Neutrophil (primary cell): ENCODE measurements at regions not wholly inside any gene's neighbourhood (a gene's known extent, or its start where the extent isn't known, plus 50 kb on each side); places are given as distances from the start of the nearest gene placed in this dataset.

Experiments
- H3K27ac ChIP-seq: fragments of 200-600 bp; sonication (generic); 2 replicates; pipeline ENCODE4 v1.5.1; 2016; ENCODE audit warnings: mild to moderate bottlenecking, moderate library complexity
- H3K27me3 ChIP-seq: fragments of 200-600 bp; sonication (generic); 2 replicates; pipeline ENCODE4 v1.6.0; 2016; ENCODE audit warnings: mild to moderate bottlenecking
- H3K36me3 ChIP-seq: fragments of 200-600 bp; sonication (generic); 2 replicates; pipeline ENCODE4 v1.5.1; 2017
- H3K4me1 ChIP-seq, 2 experiments: fragments of 200-600 bp in 1 of 2; sonication (generic) in 1 of 2; 1 replicate in 1 of 2; 2 replicates in 1 of 2; pipeline versions ENCODE4 v1.5.1 to v1.6.1; 2013 to 2016; ENCODE audit warnings: low read depth in 1 of 2, low read length in 1 of 2, mild to moderate bottlenecking in 1 of 2, moderate library complexity in 1 of 2; ENCODE audit not compliant: control insufficient read depth in 1 of 2, insufficient read depth in 1 of 2
- H3K4me3 ChIP-seq, 2 experiments: fragments of 200-600 bp in 1 of 2; sonication (generic) in 1 of 2; 1 replicate in 1 of 2; 2 replicates in 1 of 2; pipeline ENCODE4 v1.5.1; 2013 to 2016; ENCODE audit warnings: low read depth in 1 of 2, low read length in 1 of 2, mild to moderate bottlenecking in 1 of 2, moderate library complexity in 1 of 2
- H3K9me3 ChIP-seq: fragments of 200-600 bp; sonication (generic); 2 replicates; pipeline ENCODE4 v1.5.1; 2016
- CTCF ChIP-seq: fragments of 200-600 bp; sonication (generic); IDR thresholded peaks from 2 replicates; pipeline ENCODE4 v1.5.1; 2016; ENCODE audit warnings: antibody characterized with exemption

- H3K9me3 ChIP-seq, result no peaks in the 10 kb centered on the region
- H3K27me3 ChIP-seq, result no peaks in the 10 kb centered on the region
- H3K4me1 ChIP-seq, result peaks cover 0 to 5% of the 10 kb centered on the region in 2 experiments
- no peak overlapping the region for H3K4me3 ChIP-seq
- TF ChIP-seq CTCF, result no peak
- H3K27ac ChIP-seq, result no peak overlapping the region
- H3K36me3 ChIP-seq, result no peaks in the 10 kb centered on the region
Measured at GRCh38 chr1:199759268-199759730, 268.2 kb upstream of the NR5A2 start.

- TF ChIP-seq CTCF, result no peak
- no peaks in the 10 kb centered on the region for H3K9me3 ChIP-seq
Measured at GRCh38 chr1:199762572-199762971, 264.9 kb upstream of the NR5A2 start.

GRCh38 chr1:199766218-199766792 lies 261.2 kb upstream of the NR5A2 start:
- Histone ChIP-seq H3K27ac (no peak overlapping the region), H3K9me3 (no peaks in the 10 kb centered on the region), H3K4me3 (no peak overlapping the region), H3K4me1 (no peaks in the 10 kb centered on the region), H3K27me3 (no peaks in the 10 kb centered on the region), H3K36me3 (no peaks in the 10 kb centered on the region)
- no peak for TF ChIP-seq CTCF

More at GRCh38 chr1:199762572-199762971, 264.9 kb upstream of the NR5A2 start:
- H3K27ac ChIP-seq, result no peak overlapping the region
- no peaks in the 10 kb centered on the region for H3K4me1 ChIP-seq
- no peaks in the 10 kb centered on the region for H3K36me3 ChIP-seq
- H3K27me3 ChIP-seq, result no peaks in the 10 kb centered on the region
- H3K4me3 ChIP-seq, result no peak overlapping the region

- Histone ChIP-seq H3K27ac (no peak overlapping the region), H3K4me1 (no peaks in the 10 kb centered on the region), H3K9me3 (no peaks in the 10 kb centered on the region), H3K36me3 (no peaks in the 10 kb centered on the region), H3K4me3 (no peak overlapping the region), H3K27me3 (no peaks in the 10 kb centered on the region)
- no peak for TF ChIP-seq CTCF
Measured at GRCh38 chr1:199767700-199768099, 259.8 kb upstream of the NR5A2 start.

GRCh38 chr1:199774433-199775089 lies 252.9 kb upstream of the NR5A2 start:
- Histone ChIP-seq H3K4me3 (no peak overlapping the region), H3K27ac (no peak overlapping the region), H3K9me3 (no peaks in the 10 kb centered on the region), H3K36me3 (no peaks in the 10 kb centered on the region), H3K4me1 (no peaks in the 10 kb centered on the region), H3K27me3 (no peaks in the 10 kb centered on the region)
- TF ChIP-seq CTCF, result no peak
